Ovary (tissue), 3 donors: ENCODE measurements at regions not wholly inside any gene's neighbourhood (a gene's known extent, or its start where the extent isn't known, plus 50 kb on each side); places are given as distances from the start of the nearest gene placed in this dataset.

ENCODE experiments used
- CTCF ChIP-seq, 3 donors: fragments of 450-650 bp in 2 of 3; fragments of 200-600 bp in 1 of 3; IDR thresholded peaks; one replicate each; pipeline versions ENCODE4 v1.5.1 to v1.8.0; 2016 to 2022; ENCODE audit warnings: antibody characterized with exemption in 3 of 3, mild to moderate bottlenecking in 1 of 3
- POLR2A ChIP-seq: fragments of 450-650 bp; IDR thresholded peaks from one replicate; pipeline ENCODE4 v1.6.1; 2017; ENCODE audit warnings: antibody characterized with exemption, mild to moderate bottlenecking, moderate library complexity
- donor health status: DM: no; HTN: no; CAD: no.

- TF ChIP-seq POLR2A (no peak), CTCF (IDR thresholded peaks at IDR 0.05) (no peak)
These were observed 618.0 kb downstream of the TFAP2A start for GRCh38 chr6:9796827-9797226.
